ENCODE measurements at regions not wholly inside any gene's neighbourhood (a gene's known extent, or its start where the extent isn't known, plus 50 kb on each side); places are given as distances from the start of the nearest gene placed in this dataset.
A peak's percentile ranks its signal among the peaks of the same experiment; 100 is the strongest.

GRCh38 chr13:38618881-38619280 is 68.0 kb upstream of the FREM2 start:
- no peak for DNase-seq

GRCh38 chr13:38620876-38621275 is 66.0 kb upstream of the FREM2 start:
- no peak for DNase-seq

GRCh38 chr13:38624822-38625221 is 62.1 kb upstream of the FREM2 start:
- DNase-seq: no peak

- DNase-seq: peak; percentile 2
Measured at GRCh38 chr13:38628554-38628953, 58.3 kb upstream of the FREM2 start.

- peak; percentile 74 for DNase-seq
Measured at GRCh38 chr13:38630780-38631179, 56.1 kb upstream of the FREM2 start.

- DNase-seq: no peak
Measured at GRCh38 chr13:38635030-38635429, 51.8 kb upstream of the FREM2 start.

- DNase-seq: no peak
Measured at GRCh38 chr13:38636073-38636472, 50.8 kb upstream of the FREM2 start.

- no peak for DNase-seq
Measured at GRCh38 chr13:38636761-38637160, 50.1 kb upstream of the FREM2 start.
